Renal pelvis (tissue), 1 donor: ENCODE measurements at regions not wholly inside any gene's neighbourhood (a gene's known extent, or its start where the extent isn't known, plus 50 kb on each side); places are given as distances from the start of the nearest gene placed in this dataset.

Experiments used
- DNase-seq: peaks from one replicate; pipeline ENCODE4 v3.0.0-alpha.2; 2013

DNA sequence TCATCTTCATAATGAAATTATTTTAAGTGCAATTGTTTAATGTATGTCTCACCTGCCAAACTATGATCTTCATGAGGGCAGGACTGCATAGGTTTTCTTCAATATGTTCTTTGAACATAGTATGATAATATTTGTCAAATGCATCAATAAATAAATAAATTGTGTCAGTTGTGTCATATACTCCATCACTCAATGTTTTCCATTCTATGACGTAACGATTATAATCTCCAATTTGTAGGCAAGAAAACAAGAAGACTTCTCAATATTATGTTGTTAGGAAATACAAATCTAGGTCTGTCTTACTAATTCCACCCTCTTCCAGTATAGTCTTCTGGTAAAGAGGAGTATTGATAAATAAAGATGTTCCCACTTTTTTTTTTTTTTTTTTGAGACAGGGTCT, 858.1 kb downstream of the MAFB start:
- no peak for DNase-seq

- peak; percentile 36 for DNase-seq
These were observed 859.4 kb downstream of the MAFB start for GRCh38 chr20:39829661-39830060.

GRCh38 chr20:39829256-39829655, 859.8 kb downstream of the MAFB start:
- DNase-seq = peak; percentile 39

DNA sequence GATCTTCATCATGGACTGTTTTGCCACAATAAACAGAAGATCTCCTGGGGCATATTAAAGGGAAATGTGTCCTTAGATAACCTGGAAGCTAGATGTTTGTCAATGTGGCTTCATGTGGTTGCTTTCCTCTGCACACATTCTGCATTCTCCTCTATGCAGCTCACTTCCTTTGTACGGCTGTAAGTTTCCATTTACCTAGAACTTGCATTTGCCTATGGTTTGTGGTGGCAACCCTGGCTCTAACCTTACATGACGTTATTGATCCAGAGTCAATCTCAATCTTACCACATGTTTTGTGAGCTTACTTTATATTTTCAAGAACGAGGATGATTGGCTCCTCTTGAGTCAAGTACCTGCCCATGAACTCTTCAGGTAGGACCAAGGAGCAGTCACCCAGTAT, 863.1 kb downstream of the MAFB start:
- DNase-seq = no peak

DNA sequence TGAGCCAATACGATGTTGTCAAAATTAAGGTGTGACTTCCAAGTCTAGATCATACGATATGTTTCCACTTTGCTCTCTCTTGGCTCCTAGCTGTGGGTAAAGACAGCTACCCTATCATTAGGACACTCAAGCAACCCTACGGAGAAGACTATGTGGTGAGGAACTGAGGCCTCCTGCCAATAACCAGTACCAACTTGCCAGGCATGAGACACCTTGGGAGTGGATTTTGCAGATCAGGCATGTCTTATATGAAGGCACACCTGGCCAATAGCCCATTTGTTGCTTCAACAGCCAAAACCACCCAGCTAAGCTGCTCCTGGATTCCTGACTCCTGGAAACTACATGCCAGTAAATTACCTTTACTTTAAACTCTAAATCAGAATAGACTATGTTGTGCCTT, 863.4 kb downstream of the DHX35 start:
- DNase-seq = no peak

- DNase-seq = no peak
These were observed 861.1 kb downstream of the DHX35 start for GRCh38 chr20:39823224-39823623.

DNA sequence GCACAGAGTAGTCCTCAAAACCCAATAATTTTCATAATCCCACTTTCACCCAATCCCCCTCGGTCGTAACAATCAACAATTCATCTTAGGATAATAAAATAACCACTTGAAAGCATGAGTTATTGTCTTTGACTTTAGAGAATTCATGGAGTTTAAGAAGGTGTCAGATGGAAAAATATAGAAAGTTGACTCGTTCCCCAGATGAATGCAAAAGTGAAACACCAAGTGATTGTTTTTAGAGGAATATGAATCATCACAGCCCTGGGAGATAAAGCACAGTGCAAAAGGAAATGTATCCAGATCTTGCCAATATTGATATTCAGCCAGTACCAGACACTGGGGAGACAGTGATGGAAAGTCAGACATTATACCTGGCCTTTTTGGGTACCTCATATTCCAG, 860.5 kb downstream of the DHX35 start:
- no peak for DNase-seq

DNA sequence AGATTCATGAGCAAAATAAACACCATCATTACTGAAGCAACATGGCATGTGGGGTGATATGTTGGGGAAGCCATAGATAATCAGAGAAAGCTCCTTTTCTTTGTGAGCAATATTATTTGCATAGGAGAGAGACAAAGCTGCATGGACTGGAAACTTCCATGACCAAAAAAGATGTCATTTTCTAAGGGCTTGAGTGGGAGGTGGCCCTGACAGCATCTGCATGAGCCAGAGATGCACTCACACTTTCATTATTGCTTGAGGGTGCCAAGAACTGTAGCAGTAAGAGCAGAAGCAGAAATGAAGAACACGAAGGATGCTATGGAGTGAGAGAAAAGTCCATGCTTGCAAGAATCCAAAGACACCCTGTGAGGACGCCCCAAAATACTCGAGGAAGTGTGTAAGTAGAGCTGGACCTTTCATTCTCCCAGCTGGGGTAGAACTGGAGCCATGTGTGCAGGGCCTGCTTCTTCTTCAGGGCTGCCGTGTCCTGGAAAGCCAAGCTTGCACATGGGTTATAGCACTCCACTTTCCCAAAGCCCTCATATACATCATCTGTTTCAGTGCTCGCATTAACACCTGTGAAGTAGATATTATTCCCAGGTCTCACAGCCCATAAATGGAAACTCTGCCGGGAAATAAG, 851.2 kb downstream of the DHX35 start:
- no peak for DNase-seq

DNA sequence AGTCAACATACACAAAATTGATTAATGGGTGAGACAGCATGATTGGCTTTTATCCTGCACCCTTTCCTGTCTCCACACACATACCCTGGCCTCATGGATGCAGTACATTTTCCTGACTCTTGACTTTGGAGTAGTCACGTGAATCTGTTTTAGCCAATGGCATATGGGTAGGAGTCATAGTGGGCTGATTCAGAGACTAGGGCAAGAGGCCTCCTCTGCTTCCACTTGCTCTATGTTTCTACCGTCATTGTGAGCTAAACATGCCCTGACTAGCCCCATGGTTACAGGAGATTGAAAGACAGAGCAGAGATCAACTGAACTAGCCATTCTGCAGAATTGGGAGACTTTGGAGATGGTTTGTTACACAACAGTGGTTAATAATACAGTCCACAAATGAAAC, 850.0 kb downstream of the DHX35 start:
- no peak for DNase-seq

DNA sequence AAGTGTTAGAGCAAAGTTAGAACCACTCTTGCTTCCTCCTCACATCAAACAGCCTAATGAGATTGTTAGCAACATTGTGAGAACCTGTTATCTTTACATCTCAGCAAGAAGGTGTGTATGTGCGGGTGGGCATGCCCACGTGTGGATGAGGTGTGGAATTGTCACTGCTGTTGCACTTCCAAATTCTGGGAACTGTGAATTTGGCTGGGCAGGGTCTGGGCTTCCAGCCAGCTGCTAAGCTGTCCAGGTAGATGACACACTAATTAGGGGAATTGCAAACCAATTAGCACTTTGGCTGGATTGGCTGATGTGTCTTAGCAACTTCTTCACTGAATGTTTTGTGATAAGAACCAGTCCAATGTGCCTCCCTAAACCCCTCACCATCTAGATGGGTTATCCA, 848.2 kb downstream of the DHX35 start:
- no peak for DNase-seq

DNA sequence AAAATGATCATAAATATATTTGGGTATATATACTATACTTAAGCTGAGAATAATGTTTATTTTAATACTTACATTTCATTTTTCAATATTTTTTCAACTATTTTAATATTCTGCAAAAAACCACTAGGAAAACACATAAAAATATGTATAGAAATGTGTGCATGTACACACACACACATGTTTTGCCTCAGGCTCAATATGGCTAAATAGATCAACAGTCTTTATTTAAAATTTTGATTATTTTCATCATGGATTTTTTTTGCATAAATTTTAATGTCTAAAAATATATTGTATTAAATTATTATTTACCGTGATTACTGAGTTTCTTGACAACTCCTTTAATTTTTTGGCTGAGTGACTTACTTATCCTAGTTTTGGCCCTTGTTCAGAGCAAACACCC, 846.5 kb downstream of the DHX35 start:
- DNase-seq = no peak

GRCh38 chr20:39800548-39800947, 838.4 kb downstream of the DHX35 start:
- no peak for DNase-seq

DNA sequence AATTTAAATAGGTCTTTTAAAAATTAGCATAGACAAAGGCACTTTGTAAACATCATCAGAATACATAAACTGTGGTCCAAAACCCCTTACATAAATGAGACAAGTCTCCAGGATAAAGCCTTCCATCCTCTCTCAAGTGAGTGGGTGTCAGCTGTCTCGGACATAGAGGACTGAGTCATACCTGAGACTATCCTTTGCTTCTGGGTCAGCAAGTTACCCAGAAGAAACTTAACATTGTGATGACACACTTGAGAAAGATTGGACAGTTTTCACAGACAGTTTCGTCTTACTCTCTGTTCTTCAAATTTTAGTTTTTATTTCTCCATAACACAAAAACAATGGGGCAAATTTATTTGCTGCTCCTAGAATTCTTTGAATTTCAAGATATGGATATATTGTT, 838.0 kb downstream of the DHX35 start:
- DNase-seq = no peak

GRCh38 chr20:39799366-39799965, 837.3 kb downstream of the DHX35 start:
- no peak for DNase-seq

- DNase-seq = no peak
These were observed 833.5 kb downstream of the DHX35 start for GRCh38 chr20:39795401-39796272.

- no peak for DNase-seq
These were observed 830.2 kb downstream of the DHX35 start for GRCh38 chr20:39792334-39792733.

DNA sequence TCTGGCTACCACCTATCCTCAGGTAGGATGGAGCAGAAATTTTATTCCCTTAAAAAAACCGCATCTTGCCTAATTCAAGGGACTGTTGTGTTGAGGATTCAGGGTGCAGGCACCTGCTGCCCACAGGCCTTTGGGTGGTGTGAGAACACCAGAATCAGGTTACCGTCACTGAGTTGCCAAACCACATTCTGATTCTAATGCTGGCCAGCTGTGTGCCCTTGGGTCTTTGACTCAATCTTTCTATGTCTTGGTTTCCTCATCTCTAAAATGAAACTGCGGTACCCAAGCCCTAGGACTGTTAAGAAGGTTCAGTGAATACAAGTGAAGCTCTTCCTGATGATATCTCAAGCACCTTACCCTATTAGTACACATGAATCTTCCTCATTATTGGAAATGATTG, 827.3 kb downstream of the DHX35 start:
- no peak for DNase-seq

- no peak for DNase-seq
These were observed 823.2 kb downstream of the DHX35 start for GRCh38 chr20:39785252-39785917.

GRCh38 chr20:39784693-39785092, 822.5 kb downstream of the DHX35 start:
- DNase-seq = no peak

DNA sequence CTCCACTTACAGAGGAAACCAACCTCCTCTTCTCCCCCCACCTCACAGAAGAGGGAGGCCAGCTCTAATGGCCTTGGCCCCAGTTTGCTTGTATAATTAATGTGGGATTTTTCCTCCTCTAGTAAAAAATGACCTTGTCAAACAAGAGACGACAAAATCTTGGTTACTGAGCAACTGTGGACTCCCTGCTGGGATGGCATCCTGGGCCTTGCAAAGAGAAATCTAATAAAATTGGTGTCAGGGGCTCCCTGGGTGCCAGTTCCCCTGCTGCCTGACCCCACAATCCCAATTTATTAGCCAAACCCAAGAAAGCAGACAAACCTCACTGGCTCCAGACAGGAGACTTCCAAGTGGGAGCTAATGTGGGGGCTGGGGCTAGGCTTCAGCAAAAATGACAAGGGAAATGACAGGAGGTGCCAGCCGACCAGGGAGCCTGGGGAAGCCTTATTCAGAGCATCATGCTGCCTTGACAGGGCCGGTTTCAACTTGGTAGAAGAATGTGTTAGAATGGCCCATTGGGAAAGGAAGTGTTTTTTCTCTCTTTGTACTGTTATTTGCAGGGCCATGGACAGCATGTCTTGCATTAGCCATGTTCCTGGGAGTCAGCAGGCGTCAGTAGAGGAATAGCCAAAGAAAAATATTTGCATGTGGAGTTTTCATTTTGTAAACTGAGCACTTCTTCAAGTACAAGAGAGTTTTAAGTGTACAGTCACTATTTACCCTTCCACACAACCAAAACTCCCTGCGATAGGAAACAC, 816.9 kb downstream of the DHX35 start:
- no peak for DNase-seq

DNA sequence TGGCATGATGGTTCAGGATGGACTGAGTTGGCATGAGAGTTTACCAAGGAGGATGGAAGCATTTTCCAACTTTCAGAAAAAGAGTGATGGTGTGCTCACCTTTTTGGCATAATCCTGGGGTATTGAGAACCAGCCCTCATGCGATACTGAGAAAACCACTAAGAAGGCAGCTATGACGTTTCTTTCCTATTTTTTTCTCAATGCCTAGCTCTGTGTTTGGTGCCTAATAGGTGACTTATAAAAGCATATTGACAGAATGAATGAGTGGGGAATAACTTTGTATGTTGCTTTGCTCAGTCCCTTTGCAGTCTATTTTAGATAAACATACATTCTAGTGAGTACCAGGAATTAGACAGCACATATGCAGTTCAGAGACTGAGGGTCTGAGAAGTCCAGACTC, 816.3 kb downstream of the DHX35 start:
- DNase-seq = no peak

GRCh38 chr20:39777610-39778009, 815.5 kb downstream of the DHX35 start:
- no peak for DNase-seq
